ENCODE measurements at regions not wholly inside any gene's neighbourhood (a gene's known extent, or its start where the extent isn't known, plus 50 kb on each side); places are given as distances from the start of the nearest gene placed in this dataset.

DNA sequence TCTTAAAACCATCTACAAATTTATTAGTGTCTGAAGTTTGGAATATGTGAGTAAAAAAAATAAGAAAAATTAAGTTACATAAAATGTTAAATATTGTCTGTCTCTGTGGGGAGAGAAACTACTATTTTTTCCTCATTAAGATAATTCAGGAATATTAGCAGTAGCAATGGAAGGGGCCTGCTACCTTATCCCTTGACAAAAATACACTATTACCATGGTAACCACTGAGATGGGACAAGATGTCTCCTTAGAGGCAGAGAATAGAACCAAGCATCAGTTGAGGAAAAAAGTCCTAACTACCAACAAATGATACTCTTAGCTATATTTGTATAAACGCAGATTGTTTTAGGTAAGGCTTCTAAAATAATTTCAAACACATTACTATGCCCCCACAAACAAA, 150.7 kb upstream of the LSM8 start:
- Histone ChIP-seq H3K4me1 (replicated peaks in 1 of 2) (no peaks in the 10 kb centered on the region), H3K27ac (no peak overlapping the region), H3K9me3 (replicated peaks in 1 of 3) (no peaks in the 10 kb centered on the region), H3K4me3 (no peak overlapping the region), H3K27me3 (peaks cover 5% of the 10 kb centered on the region), H3K36me3 (replicated peaks in 1 of 2) (no peaks in the 10 kb centered on the region)
- no peak for DNase-seq
- TF ChIP-seq POLR2A (IDR thresholded peaks at IDR 0.05) (no peak), CTCF (IDR thresholded peaks at IDR 0.05) (no peak)
- intact Hi-C loops (cut with DNase I) = no loop called here
- 63 to 76% (median 72%) methylated on average over 1 of the region's 1 CpG for WGBS, 4 donors

DNA sequence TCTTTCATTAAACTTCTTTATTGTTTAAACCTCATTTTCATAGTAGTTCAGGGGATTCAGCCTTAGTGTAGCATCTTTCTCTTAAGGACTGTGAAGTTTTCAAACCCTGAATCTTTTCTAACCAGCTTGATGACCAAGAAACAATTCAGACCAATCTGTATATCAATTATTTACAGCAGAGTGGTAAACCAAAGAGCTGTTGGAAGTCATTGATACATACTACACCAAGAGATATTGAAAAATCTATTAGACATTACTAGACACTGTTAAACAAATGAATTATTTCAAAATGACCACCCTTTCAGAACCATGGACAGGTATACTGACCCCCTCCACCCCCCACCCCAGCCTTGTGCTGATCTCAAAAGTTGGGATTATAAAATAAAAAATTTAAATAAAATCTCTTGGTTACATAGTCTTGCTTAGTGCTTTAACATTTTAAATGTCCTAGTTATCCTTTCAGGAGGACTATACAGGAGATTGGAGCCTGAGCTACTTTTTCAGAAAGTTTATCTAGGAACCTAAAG, 143.9 kb upstream of the LSM8 start:
- no peaks in the 10 kb centered on the region for H3K4me1 ChIP-seq (replicated peaks in 1 of 2)
- H3K9me3 ChIP-seq (replicated peaks in 1 of 3) = no peaks in the 10 kb centered on the region
- no peak for TF ChIP-seq POLR2A (IDR thresholded peaks at IDR 0.05)
- no peak for TF ChIP-seq CTCF (IDR thresholded peaks at IDR 0.05)
- intact Hi-C loops (cut with DNase I) = no loop called here
- H3K36me3 ChIP-seq (replicated peaks in 1 of 2) = no peaks in the 10 kb centered on the region
- H3K27me3 ChIP-seq = peaks cover under 1% of the 10 kb centered on the region
- no peak overlapping the region for H3K4me3 ChIP-seq
- no peak overlapping the region for H3K27ac ChIP-seq
- DNase-seq = no peak

- H3K9me3 ChIP-seq (replicated peaks in 1 of 3) = no peaks in the 10 kb centered on the region
- no peak for TF ChIP-seq POLR2A (IDR thresholded peaks at IDR 0.05)
- TF ChIP-seq CTCF (IDR thresholded peaks at IDR 0.05) = no peak
- intact Hi-C loops (cut with DNase I) = no loop called here
- no peaks in the 10 kb centered on the region for H3K36me3 ChIP-seq (replicated peaks in 1 of 2)
- H3K27me3 ChIP-seq = no peaks in the 10 kb centered on the region
- H3K4me1 ChIP-seq (replicated peaks in 1 of 2) = no peaks in the 10 kb centered on the region
- 58 to 80% (median 62%) methylated on average over 2 of the region's 2 CpGs for WGBS, 4 donors
- H3K27ac ChIP-seq = no peak overlapping the region
- H3K4me3 ChIP-seq = no peak overlapping the region
- DNase-seq = no peak
Observed at GRCh38 chr7:118040562-118040961, 143.4 kb upstream of the LSM8 start.

- no peaks in the 10 kb centered on the region for H3K9me3 ChIP-seq (replicated peaks in 1 of 3)
- 46 to 55% (median 54%) methylated on average over 3 of the region's 3 CpGs for WGBS, 4 donors
- intact Hi-C loops (cut with DNase I) = no loop called here
Observed at GRCh38 chr7:118041251-118041878, 142.6 kb upstream of the LSM8 start.

More at GRCh38 chr7:118041251-118041878, 142.6 kb upstream of the LSM8 start:
- Histone ChIP-seq H3K4me1 (replicated peaks in 1 of 2) (no peaks in the 10 kb centered on the region), H3K4me3 (no peak overlapping the region), H3K36me3 (replicated peaks in 1 of 2) (no peaks in the 10 kb centered on the region), H3K27me3 (no peaks in the 10 kb centered on the region), H3K27ac (no peak overlapping the region)
- DNase-seq = no peak
- no peak for TF ChIP-seq CTCF (IDR thresholded peaks at IDR 0.05)
- TF ChIP-seq POLR2A (IDR thresholded peaks at IDR 0.05) = no peak

Data from adrenal gland (tissue), 9 donors.